ENCODE measurements at regions not wholly inside any gene's neighbourhood (a gene's known extent, or its start where the extent isn't known, plus 50 kb on each side); places are given as distances from the start of the nearest gene placed in this dataset.

DNA sequence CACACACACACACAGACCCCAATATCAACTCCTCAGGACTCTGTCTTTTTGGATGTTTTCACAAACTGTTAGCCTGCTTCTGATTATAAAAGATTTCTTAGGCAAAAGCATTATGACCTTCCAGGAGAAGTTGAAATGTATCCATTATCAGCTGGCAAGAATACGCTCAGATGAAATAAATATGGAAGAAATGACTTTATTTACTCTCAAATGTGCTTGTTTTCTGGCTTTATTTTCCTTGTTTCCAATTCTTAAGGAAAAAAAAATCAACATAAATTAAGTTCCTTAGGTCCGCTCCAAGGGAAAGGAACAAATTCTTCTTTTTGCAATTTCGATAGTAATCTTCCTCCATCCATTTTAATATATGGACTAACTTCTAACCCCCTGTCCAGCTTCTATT, 175.6 kb upstream of the HCCS start:
- DNase-seq = no peak
- 65 to 97% methylated on average over 3 of the region's 3 CpGs for WGBS, 2 donors
- Histone ChIP-seq H3K36me3 (no peaks in the 10 kb centered on the region), H3K4me3 (no peak overlapping the region), H3K9me3 (no peaks in the 10 kb centered on the region), H3K4me1 (no peaks in the 10 kb centered on the region), H3K27me3 (no peaks in the 10 kb centered on the region), H3K27ac (no peak overlapping the region)
- no peak for TF ChIP-seq POLR2A (IDR thresholded peaks at IDR 0.05)
- TF ChIP-seq, protein P1, sequence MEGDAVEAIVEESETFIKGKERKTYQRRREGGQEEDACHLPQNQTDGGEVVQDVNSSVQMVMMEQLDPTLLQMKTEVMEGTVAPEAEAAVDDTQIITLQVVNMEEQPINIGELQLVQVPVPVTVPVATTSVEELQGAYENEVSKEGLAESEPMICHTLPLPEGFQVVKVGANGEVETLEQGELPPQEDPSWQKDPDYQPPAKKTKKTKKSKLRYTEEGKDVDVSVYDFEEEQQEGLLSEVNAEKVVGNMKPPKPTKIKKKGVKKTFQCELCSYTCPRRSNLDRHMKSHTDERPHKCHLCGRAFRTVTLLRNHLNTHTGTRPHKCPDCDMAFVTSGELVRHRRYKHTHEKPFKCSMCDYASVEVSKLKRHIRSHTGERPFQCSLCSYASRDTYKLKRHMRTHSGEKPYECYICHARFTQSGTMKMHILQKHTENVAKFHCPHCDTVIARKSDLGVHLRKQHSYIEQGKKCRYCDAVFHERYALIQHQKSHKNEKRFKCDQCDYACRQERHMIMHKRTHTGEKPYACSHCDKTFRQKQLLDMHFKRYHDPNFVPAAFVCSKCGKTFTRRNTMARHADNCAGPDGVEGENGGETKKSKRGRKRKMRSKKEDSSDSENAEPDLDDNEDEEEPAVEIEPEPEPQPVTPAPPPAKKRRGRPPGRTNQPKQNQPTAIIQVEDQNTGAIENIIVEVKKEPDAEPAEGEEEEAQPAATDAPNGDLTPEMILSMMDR (IDR thresholded peaks at IDR 0.05) = no peak
- intact Hi-C loops (cut with DNase I) = no loop called here

DNA sequence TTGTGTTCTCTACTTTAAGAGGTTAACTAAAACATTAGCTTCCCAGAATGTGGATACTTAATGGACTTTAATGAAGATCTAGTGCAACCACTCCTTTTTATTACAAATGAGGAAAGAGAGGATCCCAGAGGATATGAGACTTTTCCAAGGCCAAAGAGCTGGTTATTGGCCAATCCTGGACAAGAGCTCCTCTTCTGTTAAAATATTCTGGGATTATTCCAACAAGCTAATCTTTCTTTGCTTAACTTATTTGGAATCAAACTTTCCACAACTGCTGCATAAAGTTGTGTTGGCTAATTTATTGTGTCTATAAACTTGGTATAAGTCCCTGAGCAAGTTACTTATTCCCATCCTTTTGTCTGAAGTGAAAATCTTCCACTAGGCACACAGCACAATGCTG, 174.2 kb upstream of the HCCS start:
- H3K27ac ChIP-seq = no peak overlapping the region
- no peak overlapping the region for H3K4me3 ChIP-seq
- DNase-seq = no peak
- intact Hi-C loops (cut with DNase I) = no loop called here
- H3K36me3 ChIP-seq = no peaks in the 10 kb centered on the region
- no peak for TF ChIP-seq POLR2A (IDR thresholded peaks at IDR 0.05)
- H3K4me1 ChIP-seq = no peaks in the 10 kb centered on the region
- no peaks in the 10 kb centered on the region for H3K27me3 ChIP-seq
- no peaks in the 10 kb centered on the region for H3K9me3 ChIP-seq

DNA sequence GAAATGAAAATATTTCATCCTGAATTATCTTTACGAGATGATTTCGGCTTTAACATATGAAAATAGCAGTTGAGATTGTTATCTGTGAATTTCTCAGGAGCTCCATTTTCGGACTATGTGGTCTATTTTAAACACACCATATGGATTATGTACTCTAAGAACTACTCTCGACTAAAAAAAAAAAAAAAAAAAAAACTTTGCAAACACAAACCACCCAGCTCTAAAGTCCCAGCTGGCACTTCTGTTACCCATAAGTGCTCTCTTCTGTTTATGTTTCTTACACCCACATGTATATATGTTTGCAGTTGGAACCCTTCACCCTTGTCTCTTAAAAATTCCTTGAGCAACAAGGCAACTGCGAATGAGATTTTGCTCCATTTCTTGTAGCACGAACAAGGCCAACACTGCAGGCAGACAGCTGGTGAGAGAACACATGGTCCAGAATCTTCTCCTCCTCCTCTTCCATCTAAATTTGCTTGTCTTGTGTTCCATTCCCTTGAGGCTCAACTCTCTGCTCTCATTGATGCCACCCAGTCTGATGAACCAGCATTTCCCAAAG, 172.7 kb upstream of the HCCS start:
- Histone ChIP-seq H3K4me3 (no peak overlapping the region), H3K27me3 (no peaks in the 10 kb centered on the region), H3K36me3 (no peaks in the 10 kb centered on the region), H3K9me3 (no peaks in the 10 kb centered on the region), H3K27ac (no peak overlapping the region), H3K4me1 (no peaks in the 10 kb centered on the region)
- no peak for DNase-seq
- TF ChIP-seq POLR2A (IDR thresholded peaks at IDR 0.05) = no peak
- TF ChIP-seq, protein P1 (IDR thresholded peaks at IDR 0.05) = no peak
- WGBS, 2 donors = 78 to 82% methylated on average over 5 to 6 of the region's 6 CpGs
- intact Hi-C loops (cut with DNase I) = no loop called here

DNA sequence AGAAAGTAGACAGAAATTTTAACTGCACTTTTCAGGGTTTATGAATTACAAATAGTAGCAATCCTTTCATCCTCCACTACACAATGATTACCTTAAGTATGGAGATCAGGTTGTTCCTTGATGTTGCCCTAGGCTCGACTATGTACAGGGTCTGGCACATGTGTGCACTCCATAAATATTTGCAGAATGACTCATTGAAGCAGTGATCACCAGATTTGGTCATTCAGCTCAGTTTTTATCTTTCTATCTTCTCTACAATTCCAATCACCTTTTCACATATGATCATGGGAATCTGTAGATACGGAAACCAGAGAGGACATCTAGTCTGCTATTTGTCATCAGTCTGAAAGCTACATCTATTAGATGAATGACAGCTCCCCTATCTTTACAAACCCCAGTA, 171.7 kb upstream of the HCCS start:
- DNase-seq = no peak
- Histone ChIP-seq H3K4me3 (no peak overlapping the region), H3K36me3 (no peaks in the 10 kb centered on the region), H3K27ac (no peak overlapping the region), H3K4me1 (no peaks in the 10 kb centered on the region), H3K9me3 (no peaks in the 10 kb centered on the region), H3K27me3 (no peaks in the 10 kb centered on the region)
- intact Hi-C loops (cut with DNase I) = no loop called here
- WGBS, 2 donors = 55 to 62% methylated on average over 2 of the region's 2 CpGs
- TF ChIP-seq POLR2A (IDR thresholded peaks at IDR 0.05) = no peak
- TF ChIP-seq, protein P1 (IDR thresholded peaks at IDR 0.05) = no peak

DNA sequence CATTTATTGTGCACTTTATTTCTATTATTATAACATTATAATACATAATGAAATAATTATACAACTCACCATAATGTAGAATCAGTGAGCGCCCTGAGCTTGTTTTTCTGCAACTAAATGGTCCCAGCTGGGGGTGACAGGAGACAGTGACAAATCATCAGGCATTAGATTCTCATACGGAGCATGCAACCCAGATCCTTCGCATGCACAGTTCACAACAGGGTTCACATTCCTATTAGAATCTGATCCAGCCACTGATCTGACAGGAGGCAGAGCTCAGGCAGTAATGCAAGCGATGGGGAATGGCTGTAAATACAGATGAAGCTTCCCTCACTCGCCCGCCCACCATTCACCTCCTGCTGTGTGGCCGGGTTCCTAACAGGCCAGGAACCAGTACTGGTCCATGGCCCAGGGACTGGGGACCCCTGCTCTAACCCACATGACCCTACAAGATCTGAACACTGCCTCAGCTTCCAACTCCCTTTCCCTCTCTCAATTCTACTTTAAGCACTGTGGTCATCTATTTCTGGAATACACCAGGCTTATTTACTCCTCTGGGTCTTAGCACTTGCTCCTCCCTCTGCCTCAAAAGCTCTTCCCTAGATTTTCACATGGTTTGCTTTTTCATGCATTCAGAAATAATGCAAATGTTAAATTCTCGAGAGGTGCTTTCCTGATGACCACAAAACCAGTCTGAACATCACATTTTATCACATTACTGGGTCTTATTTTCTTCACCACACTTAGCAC, 166.8 kb upstream of the HCCS start:
- intact Hi-C loops (cut with DNase I) = no loop called here
- H3K27ac ChIP-seq = no peak overlapping the region
- H3K4me1 ChIP-seq = no peaks in the 10 kb centered on the region
- H3K9me3 ChIP-seq = no peaks in the 10 kb centered on the region
- no peak for TF ChIP-seq POLR2A (IDR thresholded peaks at IDR 0.05)
- TF ChIP-seq, protein P1 (IDR thresholded peaks at IDR 0.05) = no peak
- no peaks in the 10 kb centered on the region for H3K36me3 ChIP-seq
- no peak for DNase-seq
- H3K27me3 ChIP-seq = no peaks in the 10 kb centered on the region
- whole genome bisulfite sequencing, 2 donors = 64 to 80% methylated on average over 5 to 8 of the region's 8 CpGs
- no peak overlapping the region for H3K4me3 ChIP-seq

All from esophagus squamous epithelium (tissue), 5 donors.